GM03348 (cell line): ENCODE measurements at regions not wholly inside any gene's neighbourhood (a gene's known extent, or its start where the extent isn't known, plus 50 kb on each side); places are given as distances from the start of the nearest gene placed in this dataset.
"Not testable (repeated sequence)": the region's sequence is repeated elsewhere in the genome, so short reads cannot be mapped to it uniquely, and the experiment has no call there.

ENCODE experiments used
- DNase-seq: peaks from one replicate; pipeline ENCODE4 v3.0.0; 2012; ENCODE audit warnings: low spot score

DNA sequence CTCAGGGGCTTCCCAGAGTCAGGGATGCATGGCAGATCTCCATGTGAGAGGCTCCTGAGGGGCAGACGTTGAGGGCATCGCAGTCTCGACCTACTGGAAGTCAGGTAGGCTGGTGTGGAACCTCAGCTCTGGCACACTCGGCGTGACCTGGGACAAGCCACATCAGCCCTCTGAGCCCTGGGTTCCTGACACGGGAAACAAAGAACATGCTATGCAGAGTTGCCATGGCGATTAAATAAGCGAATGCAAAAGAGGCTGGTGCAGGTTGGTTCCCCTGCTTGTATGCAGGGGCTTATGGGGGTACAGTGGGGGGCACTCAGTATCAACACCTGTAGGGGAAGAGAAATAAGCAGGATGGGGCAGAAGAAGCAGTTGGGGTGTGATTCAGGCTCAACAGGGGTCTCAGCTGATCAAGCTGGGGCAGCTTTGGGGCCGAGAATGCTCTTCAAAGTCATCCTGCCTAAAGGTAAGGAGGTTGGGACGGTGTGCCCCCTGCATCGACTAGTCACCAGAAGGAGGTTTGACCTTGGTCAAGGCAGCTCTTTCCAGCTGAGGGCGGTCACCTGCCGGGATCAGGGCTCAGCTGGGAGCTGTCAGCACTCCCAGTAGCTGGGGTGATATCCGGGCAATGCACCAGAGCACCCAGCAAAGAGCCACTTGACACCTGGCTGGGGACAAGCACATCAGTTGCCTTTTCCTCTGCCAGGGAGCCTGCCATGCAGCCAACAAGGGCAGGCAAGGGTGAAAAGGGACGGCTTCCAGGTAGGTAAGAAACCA is 442.7 kb downstream of the MIAT start:
- no peak for DNase-seq

GRCh38 chr22:27100789-27101188 is 443.4 kb downstream of the MIAT start:
- DNase-seq, result peak; percentile 88

GRCh38 chr22:27101288-27101687 is 443.9 kb downstream of the MIAT start:
- no peak for DNase-seq

GRCh38 chr22:27104449-27104848 is 447.1 kb downstream of the MIAT start:
- no peak for DNase-seq

DNA sequence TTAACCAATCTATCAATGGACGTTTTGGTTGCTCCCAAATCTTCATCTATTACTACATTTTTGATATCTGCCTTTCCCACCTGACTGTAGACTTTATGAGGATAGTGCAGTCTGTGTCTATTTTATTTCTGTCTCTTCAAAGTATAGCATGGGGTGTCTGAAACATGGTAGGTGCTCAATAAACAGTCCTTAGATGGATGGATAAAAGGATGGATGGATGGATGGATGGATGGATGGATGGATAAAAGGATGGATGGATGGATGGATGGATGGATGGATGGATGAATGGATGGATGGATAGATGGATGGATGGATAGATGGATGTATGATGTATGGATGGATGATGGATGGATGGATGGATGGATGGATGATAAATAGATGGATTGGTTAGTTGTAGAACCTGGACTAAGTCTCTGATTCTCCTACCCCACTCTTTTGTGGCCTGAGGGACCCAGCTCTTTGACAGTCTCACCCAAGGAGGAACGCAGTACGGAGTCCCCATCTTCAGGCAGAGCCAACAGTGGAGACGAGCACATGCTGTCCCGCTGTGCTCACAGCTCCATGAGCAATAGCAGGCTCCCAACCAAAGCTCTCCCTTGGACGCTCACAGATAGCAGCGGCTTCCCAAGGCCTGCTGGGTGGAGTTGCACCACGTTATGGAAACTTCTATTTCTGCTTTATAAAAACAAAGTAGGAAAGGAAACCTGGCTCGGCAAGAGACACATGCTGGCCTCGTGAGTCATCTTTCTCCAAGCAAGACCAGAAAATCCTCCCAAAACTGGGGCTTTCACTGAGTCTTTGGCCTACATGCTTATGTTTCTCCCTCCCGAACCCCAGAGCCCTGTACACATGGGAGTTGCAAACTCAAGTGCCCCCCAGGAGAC is 448.0 kb downstream of the MIAT start:
- peak; percentile 82 for DNase-seq

GRCh38 chr22:27106985-27107384 is 449.6 kb downstream of the MIAT start:
- DNase-seq, result no peak

GRCh38 chr22:27107386-27107785 is 450.0 kb downstream of the MIAT start:
- DNase-seq, result no peak

- DNase-seq, result peak; percentile 78
Observed at GRCh38 chr22:27107824-27108223, 450.4 kb downstream of the MIAT start.

DNA sequence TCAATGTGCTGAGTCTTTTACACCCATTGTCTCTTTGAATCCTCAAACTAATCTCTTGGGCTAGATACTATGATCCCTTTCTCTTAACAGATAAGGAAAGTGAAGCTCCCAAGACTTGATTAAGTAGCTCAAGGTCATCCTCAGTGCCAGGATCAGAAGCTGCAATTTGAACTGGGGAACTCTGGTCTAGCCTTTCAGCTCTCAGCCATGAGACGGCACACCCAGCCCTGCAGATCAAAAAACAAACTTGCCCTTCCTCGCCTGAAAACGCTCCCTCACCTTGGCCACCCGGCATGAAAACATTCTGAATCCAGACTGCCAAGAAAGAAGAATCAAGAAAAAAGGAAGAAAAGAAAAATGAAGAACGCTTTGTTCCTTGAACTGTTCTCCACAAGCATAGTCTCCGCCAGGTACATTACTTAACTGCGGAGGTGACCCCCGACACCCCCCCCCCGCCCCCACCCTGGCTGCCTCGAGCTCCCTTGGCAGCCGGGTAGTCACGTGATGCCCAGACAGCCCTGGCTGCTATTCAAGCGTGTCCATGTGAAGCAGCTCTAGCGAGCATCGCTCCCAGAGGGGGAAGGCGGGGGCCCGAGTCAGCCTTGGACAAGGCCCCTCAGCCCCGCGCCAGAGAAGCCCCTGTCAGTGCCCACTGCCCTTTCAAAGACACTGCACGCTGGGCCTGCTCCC is 451.2 kb downstream of the MIAT start:
- DNase-seq, result no peak

DNA sequence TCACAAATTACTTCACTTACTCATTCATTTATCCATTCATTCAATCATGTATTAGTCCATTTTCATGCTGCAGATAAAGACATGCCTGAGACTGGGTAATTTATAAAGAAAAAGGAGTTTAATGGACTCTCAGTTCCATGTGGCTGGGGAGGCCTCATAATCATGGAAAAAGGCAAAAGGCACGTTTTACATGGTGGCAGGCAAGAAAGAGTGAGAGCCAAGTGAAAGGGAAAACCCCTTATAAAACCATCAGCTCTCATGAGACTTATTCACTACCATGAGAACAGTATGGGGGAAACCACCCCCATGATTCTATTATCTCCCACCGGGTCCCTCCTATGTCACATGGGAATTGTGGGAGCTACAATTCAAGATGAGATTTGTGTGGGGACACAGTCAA is 452.0 kb downstream of the MIAT start:
- DNase-seq, result not testable (repeated sequence)

- peak; percentile 71 for DNase-seq
Observed at GRCh38 chr22:27110665-27111451, 453.5 kb downstream of the MIAT start.

DNA sequence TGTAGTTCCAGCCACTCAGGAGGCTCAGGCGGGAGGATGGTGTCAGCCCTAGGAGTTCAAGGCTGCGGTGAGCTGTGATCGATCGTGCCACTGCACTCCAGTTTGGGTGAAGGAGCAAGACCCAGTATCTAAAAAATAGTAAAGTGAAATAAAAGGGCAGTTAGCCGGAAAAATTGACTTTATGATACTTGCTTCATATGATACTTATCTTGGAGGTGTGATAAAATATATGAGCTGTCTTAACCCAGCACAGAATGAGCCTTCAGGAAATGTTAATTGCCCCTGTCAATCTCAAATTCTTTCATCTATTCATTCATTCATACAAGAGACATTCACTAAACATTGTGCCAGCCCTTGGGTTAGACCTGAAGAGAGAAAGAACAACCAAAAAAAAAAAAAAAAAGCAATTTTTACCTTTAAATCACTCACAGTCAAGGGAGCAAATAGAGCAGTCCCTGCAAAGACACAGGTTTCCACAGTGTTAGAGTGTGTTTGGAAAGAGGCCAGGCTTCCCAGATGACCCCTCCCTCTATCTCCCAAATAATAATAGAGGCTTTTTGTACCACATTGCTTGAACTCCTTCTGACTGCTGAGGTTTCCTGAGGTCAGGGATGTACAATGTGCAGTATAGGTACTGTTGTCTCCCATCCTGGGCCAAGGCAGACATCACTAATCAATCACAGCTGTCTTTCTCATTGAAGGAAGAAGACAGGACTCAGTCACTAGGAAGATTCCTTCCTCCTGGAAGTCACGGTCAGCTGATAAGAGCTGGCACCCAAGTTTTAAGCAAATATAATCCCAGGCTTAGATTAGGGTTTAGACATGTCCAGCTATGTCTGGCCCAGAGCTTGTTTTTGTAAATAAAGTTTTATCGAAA is 454.6 kb downstream of the MIAT start:
- DNase-seq, result no peak

GRCh38 chr22:27113211-27113635 is 455.8 kb downstream of the MIAT start:
- peak; percentile 91 for DNase-seq

- no peak for DNase-seq
Observed at GRCh38 chr22:27113641-27114040, 456.3 kb downstream of the MIAT start.

DNA sequence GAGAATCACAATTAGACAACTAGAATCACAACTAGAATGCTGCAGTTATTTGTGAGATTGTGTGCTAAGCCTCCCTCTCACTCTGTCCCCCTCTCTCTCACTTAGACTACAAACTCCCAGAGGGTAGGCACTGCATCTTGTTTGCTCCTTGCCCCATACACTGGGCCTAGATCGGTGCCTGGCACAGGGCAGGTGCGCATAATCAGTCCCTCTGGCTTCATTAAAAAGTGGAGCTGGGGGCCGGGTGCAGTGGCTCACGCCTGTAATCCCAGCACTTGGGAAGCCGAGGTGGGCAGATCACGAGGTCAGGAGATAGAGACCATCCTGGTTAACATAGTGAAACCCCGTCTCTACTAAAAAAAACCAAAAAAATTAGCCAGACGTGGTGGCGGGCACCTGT is 456.8 kb downstream of the MIAT start:
- no peak for DNase-seq

GRCh38 chr22:27115410-27115809 is 458.0 kb downstream of the MIAT start:
- no peak for DNase-seq

GRCh38 chr22:27115816-27116256 is 458.4 kb downstream of the MIAT start:
- no peak for DNase-seq

GRCh38 chr22:27116312-27117086 is 459.1 kb downstream of the MIAT start:
- no peak for DNase-seq

GRCh38 chr22:27120036-27120435 is 462.6 kb downstream of the MIAT start:
- DNase-seq, result no peak

DNA sequence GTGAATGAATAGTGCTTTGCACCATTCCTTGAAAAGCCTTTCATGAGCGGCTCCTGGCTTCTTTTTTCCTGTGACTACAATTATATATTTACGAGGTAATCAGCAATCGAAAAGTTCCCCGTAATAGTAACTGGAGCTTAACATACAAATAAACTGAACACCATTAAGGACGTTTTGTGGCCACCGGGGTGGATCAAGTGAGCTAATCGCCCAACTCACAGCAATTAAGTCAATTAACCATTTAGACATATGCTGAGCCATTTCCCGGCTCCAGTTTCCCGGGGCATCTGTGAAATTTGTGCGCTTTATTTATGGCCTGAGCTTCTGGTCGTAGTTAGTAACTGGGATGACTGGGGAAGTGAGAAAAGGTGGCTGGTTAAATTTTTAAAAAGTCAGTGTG is 465.2 kb downstream of the MIAT start:
- DNase-seq, result no peak
